Psoas muscle (tissue), 7 donors: ENCODE measurements at regions not wholly inside any gene's neighbourhood (a gene's known extent, or its start where the extent isn't known, plus 50 kb on each side); places are given as distances from the start of the nearest gene placed in this dataset.
"Not testable (repeated sequence)": the region's sequence is repeated elsewhere in the genome, so short reads cannot be mapped to it uniquely, and the experiment has no call there.

Experiments used
- ATAC-seq, 4 donors: fragments of 200-7000 bp; cut with Tn5 transposase; one replicate each; pipeline ENCODE4 v1.9.1; 2020; ENCODE audit warnings: moderate library complexity in 3 of 4, mild to moderate bottlenecking in 2 of 4
- DNase-seq, 2 donors: peaks; one replicate each; pipeline ENCODE4 v3.0.0-alpha.2; 2020
- H3K27ac ChIP-seq: fragments of 200-600 bp; one replicate; pipeline ENCODE4 v1.8.0; 2022
- H3K27me3 ChIP-seq, 3 donors: fragments of 200-600 bp in 1 of 3; one replicate each; pipeline versions ENCODE4 v1.6.1 to v1.8.0; 2013 to 2022; ENCODE audit warnings: low read length in 2 of 3, mild to moderate bottlenecking in 2 of 3, moderate library complexity in 1 of 3; ENCODE audit not compliant: insufficient read depth in 3 of 3
- H3K36me3 ChIP-seq, 2 donors: fragments of 200-600 bp in 1 of 2; one replicate each; pipeline versions ENCODE4 v1.6.1 to v1.8.0; 2013 to 2022; ENCODE audit warnings: low read depth in 1 of 2, mild to moderate bottlenecking in 1 of 2, moderate library complexity in 1 of 2; ENCODE audit not compliant: insufficient read depth in 1 of 2
- H3K4me1 ChIP-seq: fragments of 200-600 bp; one replicate; pipeline ENCODE4 v1.8.0; 2022
- H3K4me3 ChIP-seq: fragments of 200-600 bp; one replicate; pipeline ENCODE4 v1.8.0; 2022; ENCODE audit warnings: mild to moderate bottlenecking
- H3K9me3 ChIP-seq: fragments of 200-600 bp; one replicate; pipeline ENCODE4 v1.8.0; 2022
- WGBS, 3 donors: extraction: QIAGEN DNeasy Blood & Tissue Kit; methylation state at CpG; one replicate each; pipeline versions ENCODE4 v1.1.6 to v1.1.7; 2013; 5-methylcytosine and 5-hydroxymethylcytosine counted together
- intact Hi-C, 2 donors: fragments of 100-400 bp; cut with DNase I; formaldehyde crosslinking; loops; one replicate each; pipeline versions ENCODE4 v1.11.0 to v1.14.2; 2022
- TF ChIP-seq, protein P1 (sequence below): fragments of 200-600 bp; IDR thresholded peaks from one replicate; pipeline ENCODE4 v1.8.0; 2022; ENCODE audit warnings: antibody characterized with exemption
- donor health status: healthy with polysubstance abuse.
- donor health status: DM: no; HTN: no; CAD: no; lungs with moderate emphysema.
- donor health status: Bipolar disorder and iron deficiency.
- donor health status: healthy.
- donor health status: DM: yes; HTN: yes; CAD: no.
- donor health status: DM: no; HTN: no; CAD: no.
- donor health status: DM: yes; HTN: yes; CAD: no.

DNA sequence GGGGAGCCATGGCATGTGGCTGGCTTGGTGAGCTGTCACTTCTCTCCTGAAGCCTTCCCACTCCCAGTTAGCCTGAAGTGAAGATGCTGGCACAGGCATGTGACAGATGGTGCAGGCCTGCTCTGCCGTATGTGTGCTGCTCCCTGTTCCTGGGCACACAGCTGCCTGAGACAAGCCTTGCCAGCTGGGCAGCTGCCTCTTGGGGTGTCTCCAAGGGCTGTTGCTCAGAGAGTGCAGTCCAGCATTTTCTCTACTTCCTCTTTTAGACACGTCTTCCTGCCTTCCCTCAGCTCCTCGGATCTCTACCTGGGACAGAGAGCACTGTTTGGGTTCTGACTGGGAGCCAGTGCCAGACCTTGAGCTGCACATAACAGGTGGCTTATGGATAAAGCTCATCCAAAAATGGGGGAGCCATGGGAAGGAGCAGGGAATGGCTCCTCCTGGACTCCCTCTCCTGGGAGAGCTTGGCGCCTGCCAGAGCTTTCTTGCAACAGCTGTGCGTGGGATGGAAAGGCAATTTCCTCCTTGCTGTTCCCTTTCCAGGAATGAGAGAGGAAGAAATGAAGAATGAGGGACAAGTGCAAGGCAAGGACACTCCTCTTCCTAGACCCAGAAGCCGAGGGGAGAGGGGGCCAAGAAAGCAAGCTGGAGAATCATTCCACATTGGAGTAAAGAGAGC lies 132.9 kb downstream of the MSL3 start:
- no peaks in the 10 kb centered on the region for H3K4me1 ChIP-seq
- TF ChIP-seq, protein P1, sequence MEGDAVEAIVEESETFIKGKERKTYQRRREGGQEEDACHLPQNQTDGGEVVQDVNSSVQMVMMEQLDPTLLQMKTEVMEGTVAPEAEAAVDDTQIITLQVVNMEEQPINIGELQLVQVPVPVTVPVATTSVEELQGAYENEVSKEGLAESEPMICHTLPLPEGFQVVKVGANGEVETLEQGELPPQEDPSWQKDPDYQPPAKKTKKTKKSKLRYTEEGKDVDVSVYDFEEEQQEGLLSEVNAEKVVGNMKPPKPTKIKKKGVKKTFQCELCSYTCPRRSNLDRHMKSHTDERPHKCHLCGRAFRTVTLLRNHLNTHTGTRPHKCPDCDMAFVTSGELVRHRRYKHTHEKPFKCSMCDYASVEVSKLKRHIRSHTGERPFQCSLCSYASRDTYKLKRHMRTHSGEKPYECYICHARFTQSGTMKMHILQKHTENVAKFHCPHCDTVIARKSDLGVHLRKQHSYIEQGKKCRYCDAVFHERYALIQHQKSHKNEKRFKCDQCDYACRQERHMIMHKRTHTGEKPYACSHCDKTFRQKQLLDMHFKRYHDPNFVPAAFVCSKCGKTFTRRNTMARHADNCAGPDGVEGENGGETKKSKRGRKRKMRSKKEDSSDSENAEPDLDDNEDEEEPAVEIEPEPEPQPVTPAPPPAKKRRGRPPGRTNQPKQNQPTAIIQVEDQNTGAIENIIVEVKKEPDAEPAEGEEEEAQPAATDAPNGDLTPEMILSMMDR = no peak
- H3K36me3 ChIP-seq = no peaks in the 10 kb centered on the region
- H3K27ac ChIP-seq = no peak overlapping the region
- DNase-seq = peak; percentile 36 to 71
- intact Hi-C loops = no loop called here
- 3 to 8% (median 3%) methylated on average over 6 of the region's 6 CpGs for WGBS, 3 donors
- H3K9me3 ChIP-seq = no peaks in the 10 kb centered on the region
- ATAC-seq = peak in 3 of 4 donors; percentile 58 to 79 (median 61)
- H3K4me3 ChIP-seq = no peak overlapping the region
- peaks cover 0 to 17% (median 0%) of the 10 kb centered on the region in 3 donors for H3K27me3 ChIP-seq

DNA sequence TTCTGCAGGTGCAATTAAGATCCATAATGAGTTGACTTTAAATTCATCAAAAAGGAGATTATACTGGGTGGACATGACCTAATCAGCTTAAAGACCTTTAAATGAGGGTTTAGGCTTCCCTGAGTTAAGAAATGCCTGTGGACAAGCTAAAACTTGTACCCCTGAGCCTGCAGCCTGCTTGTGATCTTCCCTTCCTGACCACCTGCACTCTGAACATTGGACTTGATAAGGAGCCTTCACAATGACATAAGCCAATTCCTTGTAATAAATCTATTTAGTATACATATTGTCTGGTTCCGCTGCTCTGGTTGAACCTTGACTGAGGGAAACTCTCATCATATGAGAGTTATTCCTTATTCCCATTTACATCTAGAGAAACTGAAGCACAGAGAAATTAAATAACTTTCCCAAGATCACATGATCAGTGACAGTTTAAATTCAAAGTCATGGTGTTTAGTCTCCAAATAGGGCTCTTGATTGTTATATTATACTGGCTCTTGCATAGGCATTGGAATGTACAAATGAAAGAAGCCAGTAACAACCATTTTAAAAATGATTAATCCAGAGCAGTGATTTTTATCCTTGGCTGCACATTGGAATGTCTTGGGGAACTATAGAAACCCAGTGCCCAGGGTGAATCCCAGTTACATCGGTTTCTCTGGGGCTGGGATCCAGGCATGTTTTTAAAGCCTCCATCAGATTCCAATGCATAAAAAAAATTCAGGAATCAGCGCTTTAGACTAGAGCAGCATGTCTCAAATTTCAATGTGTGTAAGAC lies 136.1 kb downstream of the MSL3 start:
- ATAC-seq = no peak
- H3K4me3 ChIP-seq = no peak overlapping the region
- H3K4me1 ChIP-seq = no peaks in the 10 kb centered on the region
- intact Hi-C loops = no loop called here
- H3K27ac ChIP-seq = no peak overlapping the region
- no peaks in the 10 kb centered on the region for H3K9me3 ChIP-seq
- TF ChIP-seq, protein P1 = no peak
- 50 to 67% (median 55%) methylated on average over 3 of the region's 3 CpGs for WGBS, 3 donors
- H3K36me3 ChIP-seq = no peaks in the 10 kb centered on the region
- DNase-seq = no peak
- H3K27me3 ChIP-seq = peaks cover 0 to 17% (median 0%) of the 10 kb centered on the region in 3 donors

DNA sequence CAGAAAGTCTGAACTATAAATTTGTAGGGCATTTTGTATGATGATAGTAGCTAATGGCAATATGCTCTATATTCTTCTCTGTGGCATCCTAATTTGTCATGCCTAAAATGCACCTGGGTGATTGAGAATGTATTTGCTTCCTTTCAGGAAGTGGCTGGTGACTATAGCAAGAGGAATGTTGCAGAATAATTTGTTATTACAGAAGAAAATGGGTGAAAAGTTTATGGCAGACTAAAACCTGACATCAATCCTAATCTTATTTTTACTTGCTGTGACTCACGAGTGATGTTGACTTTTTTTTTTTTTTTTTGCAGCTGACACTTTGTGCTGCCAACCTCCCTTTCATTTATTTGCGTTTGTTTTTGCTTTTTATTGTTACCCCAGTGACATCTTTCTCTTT lies 141.1 kb downstream of the MSL3 start:
- no peak for ATAC-seq
- WGBS, 3 donors = 4 to 7% (median 6%) methylated on average over 2 of the region's 2 CpGs
- no peak overlapping the region for H3K4me3 ChIP-seq
- TF ChIP-seq, protein P1 = no peak
- no peaks in the 10 kb centered on the region for H3K9me3 ChIP-seq
- no peak for DNase-seq
- intact Hi-C loops = no loop called here
- peaks cover 0 to 10% (median 0%) of the 10 kb centered on the region in 3 donors for H3K27me3 ChIP-seq
- no peak overlapping the region for H3K27ac ChIP-seq
- no peaks in the 10 kb centered on the region for H3K36me3 ChIP-seq
- no peaks in the 10 kb centered on the region for H3K4me1 ChIP-seq

DNA sequence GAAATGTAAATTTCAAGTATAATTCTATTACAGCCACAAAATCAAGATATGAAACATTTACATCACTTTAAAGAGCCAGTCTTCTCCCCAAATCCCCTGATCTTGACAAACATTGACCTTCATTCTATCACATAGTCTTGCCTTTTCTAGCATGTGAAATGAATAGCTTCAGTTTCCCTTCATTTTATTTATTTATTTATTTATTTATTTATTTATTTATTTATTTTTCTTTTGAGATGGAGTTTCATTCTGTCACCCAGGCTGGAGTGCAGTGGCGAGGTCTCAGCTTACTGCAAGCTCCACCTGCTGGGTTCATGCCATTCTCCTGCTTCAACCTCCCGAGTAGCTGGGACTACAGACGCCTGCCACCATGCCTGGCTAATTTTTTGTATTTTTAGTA lies 147.9 kb downstream of the MSL3 start:
- 71 to 94% (median 93%) methylated on average over 3 of the region's 3 CpGs for WGBS, 3 donors

DNA sequence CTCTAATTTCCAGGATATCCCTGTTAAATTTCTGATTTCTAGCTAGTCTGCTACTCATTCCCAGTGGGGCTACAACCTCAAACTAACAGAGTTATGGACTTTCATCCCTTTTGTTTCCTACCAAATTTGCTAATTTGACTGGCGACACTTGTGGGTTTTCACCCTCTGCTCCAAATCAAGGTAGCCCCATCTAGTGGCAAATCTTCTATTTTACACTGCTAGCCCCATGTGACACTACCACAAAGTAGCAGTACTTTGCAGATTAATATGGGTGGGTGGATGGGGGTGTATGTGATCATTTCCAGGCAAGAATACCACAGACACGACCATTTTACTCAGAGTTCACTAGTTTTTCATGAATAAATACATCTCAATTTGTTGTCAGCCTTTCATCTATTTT lies 150.3 kb downstream of the MSL3 start:
- H3K4me1 ChIP-seq = no peaks in the 10 kb centered on the region
- intact Hi-C loops = no loop called here
- no peak overlapping the region for H3K4me3 ChIP-seq
- DNase-seq (no peak), ATAC-seq (no peak)
- no peak overlapping the region for H3K27ac ChIP-seq
- TF ChIP-seq, protein P1 = no peak
- peaks cover 0 to 9% (median 0%) of the 10 kb centered on the region in 3 donors for H3K27me3 ChIP-seq
- 7 to 31% (median 9%) methylated on average over 2 of the region's 2 CpGs for WGBS, 3 donors
- no peaks in the 10 kb centered on the region for H3K36me3 ChIP-seq
- H3K9me3 ChIP-seq = no peaks in the 10 kb centered on the region

More for the DNA sequence above, 147.9 kb downstream of the MSL3 start:
- H3K27ac ChIP-seq, ATAC-seq, H3K4me3 ChIP-seq, intact Hi-C loops, H3K4me1 ChIP-seq, H3K27me3 ChIP-seq, H3K9me3 ChIP-seq, H3K36me3 ChIP-seq, DNase-seq: not testable (repeated sequence)
